ENCODE measurements at regions not wholly inside any gene's neighbourhood (a gene's known extent, or its start where the extent isn't known, plus 50 kb on each side); places are given as distances from the start of the nearest gene placed in this dataset.

DNA sequence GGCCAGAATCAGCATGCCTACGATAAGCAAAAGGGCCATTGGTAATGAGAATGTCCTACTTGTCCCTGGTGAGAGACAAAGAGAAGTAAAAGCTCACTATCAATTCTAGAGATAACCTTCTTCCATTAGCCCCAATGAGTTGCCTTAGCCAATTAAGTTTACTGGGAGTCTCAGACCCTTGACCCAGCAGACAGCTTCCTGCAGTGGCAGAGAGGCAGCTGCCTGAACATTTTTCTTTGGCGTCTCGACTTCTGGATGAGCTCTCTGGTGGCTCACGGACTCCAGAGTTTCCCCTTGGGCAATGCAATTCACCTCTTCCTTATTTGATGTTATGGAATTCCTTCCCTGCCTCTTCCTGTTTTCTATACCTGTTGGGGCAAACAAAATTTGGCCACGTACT lies 1034.4 kb downstream of the NAALADL2 start:
- Histone ChIP-seq H3K27ac (ENCODE audit: low read length) (no peak overlapping the region), H3K9me3 (ENCODE audit: control insufficient read depth in 1 of 2, low read length in 2 of 2) (no peaks in the 10 kb centered on the region), H3K4me1 (ENCODE audit: control insufficient read depth in 1 of 2, insufficient read depth in 2 of 2, low read length in 2 of 2) (no peaks in the 10 kb centered on the region), H3K4me3 (ENCODE audit: low read depth in 1 of 2, low read length in 2 of 2) (no peak overlapping the region), H3K27me3 (ENCODE audit: low read depth, low read length) (no peaks in the 10 kb centered on the region), H3K36me3 (ENCODE audit: control insufficient read depth in 1 of 2, insufficient read depth in 2 of 2, low read length in 2 of 2) (no peaks in the 10 kb centered on the region)

- H3K27ac ChIP-seq (ENCODE audit: low read length): no peak overlapping the region
- H3K27me3 ChIP-seq (ENCODE audit: low read depth, low read length): no peaks in the 10 kb centered on the region
Measured at GRCh38 chr3:175890066-175890465, 1030.9 kb downstream of the NAALADL2 start.

GRCh38 chr3:175885231-175885766 lies 1026.2 kb downstream of the NAALADL2 start:
- Histone ChIP-seq H3K27ac (ENCODE audit: low read length) (no peak overlapping the region), H3K27me3 (ENCODE audit: low read depth, low read length) (no peaks in the 10 kb centered on the region), H3K36me3 (ENCODE audit: control insufficient read depth in 1 of 2, insufficient read depth in 2 of 2, low read length in 2 of 2) (no peaks in the 10 kb centered on the region), H3K4me1 (ENCODE audit: control insufficient read depth in 1 of 2, insufficient read depth in 2 of 2, low read length in 2 of 2) (no peaks in the 10 kb centered on the region), H3K9me3 (ENCODE audit: control insufficient read depth in 1 of 2, low read length in 2 of 2) (peaks cover 0 to 9% of the 10 kb centered on the region in 2 donors), H3K4me3 (ENCODE audit: low read depth in 1 of 2, low read length in 2 of 2) (no peak overlapping the region)

More at GRCh38 chr3:175890066-175890465, 1030.9 kb downstream of the NAALADL2 start:
- peaks cover 0 to 3% of the 10 kb centered on the region in 2 donors for H3K9me3 ChIP-seq (ENCODE audit: control insufficient read depth in 1 of 2, low read length in 2 of 2)
- H3K36me3 ChIP-seq (ENCODE audit: control insufficient read depth in 1 of 2, insufficient read depth in 2 of 2, low read length in 2 of 2): no peaks in the 10 kb centered on the region
- H3K4me3 ChIP-seq (ENCODE audit: low read depth in 1 of 2, low read length in 2 of 2): no peak overlapping the region
- H3K4me1 ChIP-seq (ENCODE audit: control insufficient read depth in 1 of 2, insufficient read depth in 2 of 2, low read length in 2 of 2): no peaks in the 10 kb centered on the region

GRCh38 chr3:175879417-175879816 lies 1020.3 kb downstream of the NAALADL2 start:
- Histone ChIP-seq H3K9me3 (ENCODE audit: control insufficient read depth in 1 of 2, low read length in 2 of 2) (peaks cover 0 to 6% of the 10 kb centered on the region in 2 donors), H3K27ac (ENCODE audit: low read length) (no peak overlapping the region), H3K36me3 (ENCODE audit: control insufficient read depth in 1 of 2, insufficient read depth in 2 of 2, low read length in 2 of 2) (no peaks in the 10 kb centered on the region), H3K4me1 (ENCODE audit: control insufficient read depth in 1 of 2, insufficient read depth in 2 of 2, low read length in 2 of 2) (no peaks in the 10 kb centered on the region), H3K4me3 (ENCODE audit: low read depth in 1 of 2, low read length in 2 of 2) (no peak overlapping the region), H3K27me3 (ENCODE audit: low read depth, low read length) (no peaks in the 10 kb centered on the region)

DNA sequence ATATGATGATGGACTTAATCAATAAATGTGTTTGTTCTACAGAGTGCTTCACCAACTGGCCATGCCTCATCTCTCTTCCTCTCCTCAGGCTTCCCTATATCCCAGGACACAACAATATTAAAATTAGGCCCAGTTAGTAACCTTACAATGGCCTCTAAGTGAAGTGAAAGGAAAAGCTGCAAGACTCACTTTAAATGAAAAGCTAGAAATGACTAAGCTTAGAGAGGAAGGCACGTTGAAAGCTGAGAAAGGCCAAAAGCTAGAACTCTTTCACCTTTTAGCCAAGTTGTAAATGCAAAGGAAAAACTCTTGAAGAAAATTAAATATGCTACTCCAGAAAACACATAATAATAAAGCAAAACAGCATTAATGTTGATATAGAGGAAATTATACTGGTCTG lies 1010.3 kb downstream of the NAALADL2 start:
- no peaks in the 10 kb centered on the region for H3K36me3 ChIP-seq (ENCODE audit: control insufficient read depth in 1 of 2, insufficient read depth in 2 of 2, low read length in 2 of 2)
- no peak overlapping the region for H3K4me3 ChIP-seq (ENCODE audit: low read depth in 1 of 2, low read length in 2 of 2)
- H3K9me3 ChIP-seq (ENCODE audit: control insufficient read depth in 1 of 2, low read length in 2 of 2): no peaks in the 10 kb centered on the region
- H3K27me3 ChIP-seq (ENCODE audit: low read depth, low read length): no peaks in the 10 kb centered on the region
- peaks cover 0 to 3% of the 10 kb centered on the region in 2 donors for H3K4me1 ChIP-seq (ENCODE audit: control insufficient read depth in 1 of 2, insufficient read depth in 2 of 2, low read length in 2 of 2)
- H3K27ac ChIP-seq (ENCODE audit: low read length): no peak overlapping the region

GRCh38 chr3:175868626-175869025 lies 1009.5 kb downstream of the NAALADL2 start:
- Histone ChIP-seq H3K9me3 (ENCODE audit: control insufficient read depth in 1 of 2, low read length in 2 of 2) (no peaks in the 10 kb centered on the region), H3K4me1 (ENCODE audit: control insufficient read depth in 1 of 2, insufficient read depth in 2 of 2, low read length in 2 of 2) (peaks cover 0 to 3% of the 10 kb centered on the region in 2 donors), H3K27me3 (ENCODE audit: low read depth, low read length) (no peaks in the 10 kb centered on the region), H3K36me3 (ENCODE audit: control insufficient read depth in 1 of 2, insufficient read depth in 2 of 2, low read length in 2 of 2) (no peaks in the 10 kb centered on the region), H3K27ac (ENCODE audit: low read length) (no peak overlapping the region), H3K4me3 (ENCODE audit: low read depth in 1 of 2, low read length in 2 of 2) (no peak overlapping the region)

GRCh38 chr3:175865724-175866123 lies 1006.6 kb downstream of the NAALADL2 start:
- H3K27me3 ChIP-seq (ENCODE audit: low read depth, low read length): no peaks in the 10 kb centered on the region
- peaks cover 0 to 3% of the 10 kb centered on the region in 2 donors for H3K4me1 ChIP-seq (ENCODE audit: control insufficient read depth in 1 of 2, insufficient read depth in 2 of 2, low read length in 2 of 2)
- no peak overlapping the region for H3K4me3 ChIP-seq (ENCODE audit: low read depth in 1 of 2, low read length in 2 of 2)
- H3K9me3 ChIP-seq (ENCODE audit: control insufficient read depth in 1 of 2, low read length in 2 of 2): no peaks in the 10 kb centered on the region
- no peaks in the 10 kb centered on the region for H3K36me3 ChIP-seq (ENCODE audit: control insufficient read depth in 1 of 2, insufficient read depth in 2 of 2, low read length in 2 of 2)
- H3K27ac ChIP-seq (ENCODE audit: low read length): no peak overlapping the region

- Histone ChIP-seq H3K27me3 (ENCODE audit: low read depth, low read length) (no peaks in the 10 kb centered on the region), H3K9me3 (ENCODE audit: control insufficient read depth in 1 of 2, low read length in 2 of 2) (no peaks in the 10 kb centered on the region), H3K4me3 (ENCODE audit: low read depth in 1 of 2, low read length in 2 of 2) (no peak overlapping the region), H3K27ac (ENCODE audit: low read length) (no peak overlapping the region), H3K36me3 (ENCODE audit: control insufficient read depth in 1 of 2, insufficient read depth in 2 of 2, low read length in 2 of 2) (no peaks in the 10 kb centered on the region), H3K4me1 (ENCODE audit: control insufficient read depth in 1 of 2, insufficient read depth in 2 of 2, low read length in 2 of 2) (peaks cover 0 to 3% of the 10 kb centered on the region in 2 donors)
Measured at GRCh38 chr3:175861916-175862315, 1002.8 kb downstream of the NAALADL2 start.

Data from muscle layer of duodenum (tissue), 2 donors.